CD4-positive, alpha-beta T cell treated with Interleukin-12 subunit alpha and Interleukin-12 subunit beta, for 1 hour (primary cell): ENCODE measurements at regions not wholly inside any gene's neighbourhood (a gene's known extent, or its start where the extent isn't known, plus 50 kb on each side); places are given as distances from the start of the nearest gene placed in this dataset.
A peak's percentile ranks its signal among the peaks of the same experiment; 100 is the strongest.

Experiments used
- DNase-seq: peaks from one replicate; pipeline ENCODE4 v3.0.0-alpha.2; 2020

DNA sequence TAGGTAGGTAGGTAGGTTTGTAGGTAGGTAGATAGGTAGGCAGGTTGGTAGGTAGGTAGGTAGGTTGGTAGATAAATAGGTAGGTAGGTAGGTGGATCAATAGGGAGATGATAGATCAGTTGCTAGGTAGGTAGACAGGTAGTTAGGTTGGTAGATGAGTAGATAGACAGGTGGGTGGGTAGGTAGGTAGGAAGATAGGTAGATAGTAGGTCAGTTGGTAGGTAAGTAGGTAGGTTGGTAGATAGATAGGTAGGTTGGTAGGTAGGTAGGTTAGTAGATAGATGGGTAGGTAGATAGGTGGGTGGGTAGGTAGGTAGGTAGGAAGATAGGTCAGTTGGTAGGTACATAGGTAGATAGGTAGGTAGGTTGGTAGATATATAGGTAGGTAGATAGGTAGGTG, 72.0 kb upstream of the PDE10A start:
- no peak for DNase-seq

DNA sequence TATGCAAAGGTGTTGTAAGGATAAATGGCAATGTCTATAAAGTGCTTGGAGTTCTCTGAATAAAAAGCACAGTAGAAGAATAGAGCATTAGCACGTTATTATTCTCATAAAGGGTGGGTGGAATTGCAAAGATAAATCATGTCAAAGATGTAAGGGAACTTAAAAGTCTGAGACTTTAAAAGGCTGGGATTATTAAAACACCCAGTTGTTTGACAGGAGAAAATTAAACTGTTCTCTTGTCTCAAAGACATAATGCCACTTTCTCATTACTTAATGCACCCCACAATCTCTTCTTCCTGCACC, 70.4 kb upstream of the PDE10A start:
- DNase-seq, result no peak

DNA sequence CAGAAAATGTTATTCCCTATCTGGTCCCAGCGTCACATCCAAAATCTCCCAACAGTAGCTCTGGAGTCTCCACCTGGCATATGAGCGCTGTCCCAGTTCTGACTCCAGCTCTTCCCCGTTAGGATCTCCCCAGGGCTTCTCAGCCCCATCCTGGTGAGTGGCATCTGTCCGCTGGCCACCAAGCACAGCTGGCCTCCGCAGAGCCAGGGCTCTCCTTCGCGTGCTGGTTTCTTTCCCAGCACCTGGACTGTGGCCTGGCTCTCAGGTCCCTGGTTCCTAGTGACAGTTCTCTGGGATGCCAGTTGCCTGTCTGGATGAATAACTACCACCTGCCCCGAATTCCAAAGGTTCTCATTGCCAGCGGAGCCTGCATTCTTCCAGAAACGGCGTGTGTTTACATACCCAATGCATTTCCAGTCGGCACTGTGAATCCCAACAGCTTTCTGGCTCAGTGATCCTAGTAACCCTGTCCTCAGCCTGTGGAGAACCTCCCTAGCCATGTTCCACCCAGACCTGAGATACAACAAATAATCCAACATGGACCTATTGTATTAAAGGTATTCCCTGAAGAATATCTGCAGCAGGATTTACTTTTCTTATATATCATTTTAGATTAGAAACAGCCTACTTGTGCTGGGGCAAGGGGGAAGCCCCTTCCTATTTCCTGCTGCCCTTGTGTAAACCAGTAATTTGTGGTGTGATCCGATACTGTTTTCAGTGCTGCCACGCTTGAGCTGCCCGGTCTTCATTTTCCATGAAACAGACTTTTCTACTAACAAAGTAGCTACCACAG, 69.9 kb upstream of the PDE10A start:
- DNase-seq, result no peak

DNA sequence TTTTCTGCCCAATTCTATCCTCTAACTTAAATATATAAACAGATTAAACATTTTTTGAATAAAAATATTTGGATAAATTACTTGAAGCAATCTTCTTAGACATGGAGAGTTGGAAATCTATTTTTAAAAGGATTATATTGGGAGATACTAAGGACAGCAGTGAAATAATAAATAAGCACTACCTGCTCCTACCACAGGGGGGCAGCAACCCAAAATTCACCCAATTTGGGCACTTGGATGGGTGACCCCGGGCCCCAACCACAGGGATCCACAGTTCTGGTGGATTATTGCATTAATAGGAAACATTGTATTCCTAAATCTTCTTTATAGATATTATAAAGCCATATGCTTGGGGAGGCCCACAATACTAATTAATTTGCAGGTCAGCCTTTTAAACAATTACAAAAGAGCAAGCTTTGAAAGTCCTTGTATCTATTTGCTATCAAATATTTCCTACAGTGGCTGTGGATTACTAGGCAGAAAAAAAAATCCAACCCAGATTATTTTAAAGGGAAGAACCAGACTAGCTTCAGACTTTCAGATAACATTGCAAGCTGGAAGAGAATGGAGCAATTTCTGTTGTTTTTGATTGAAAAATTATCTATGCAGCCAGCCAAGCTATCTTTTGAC, 66.4 kb upstream of the PDE10A start:
- peak; percentile 15 for DNase-seq

DNA sequence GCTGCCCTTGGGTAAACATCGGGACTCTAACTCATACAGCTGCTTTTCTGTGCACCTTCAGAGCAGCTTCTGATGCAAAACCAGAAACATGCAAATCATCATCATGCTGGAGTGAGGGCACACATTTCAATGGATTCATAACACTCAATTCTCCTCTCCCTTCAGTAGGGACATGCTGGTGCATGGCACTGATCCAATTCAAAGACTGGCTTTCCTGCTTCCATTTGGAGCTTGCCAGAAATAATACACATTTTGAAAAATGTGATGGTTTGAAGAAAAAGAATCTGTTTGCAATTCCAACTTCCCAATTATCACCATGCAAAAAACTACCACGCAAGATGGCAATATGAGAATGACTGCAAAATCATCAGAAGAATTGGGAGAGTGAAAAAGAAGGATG, 65.2 kb upstream of the PDE10A start:
- DNase-seq, result no peak

DNA sequence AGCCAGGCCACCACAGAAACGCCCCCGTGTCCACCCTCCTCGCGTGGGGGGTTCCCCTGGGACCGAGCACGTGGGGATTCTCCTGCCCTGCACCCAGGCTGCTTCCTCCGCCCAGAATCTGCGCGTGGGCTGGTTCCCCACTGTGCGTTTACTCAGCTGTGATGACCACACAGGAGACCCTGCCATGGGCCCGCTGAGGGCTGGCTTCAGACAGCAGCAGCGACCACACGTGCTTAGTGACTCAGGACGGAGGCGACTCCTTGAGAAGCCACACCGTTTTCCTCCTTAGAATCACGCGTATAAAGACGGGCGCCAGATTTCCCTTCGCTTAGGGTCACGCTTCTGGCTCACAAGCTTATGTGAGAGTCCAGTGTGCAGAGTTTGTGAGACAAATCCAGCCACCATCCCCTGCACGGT, 63.9 kb upstream of the PDE10A start:
- no peak for DNase-seq

DNA sequence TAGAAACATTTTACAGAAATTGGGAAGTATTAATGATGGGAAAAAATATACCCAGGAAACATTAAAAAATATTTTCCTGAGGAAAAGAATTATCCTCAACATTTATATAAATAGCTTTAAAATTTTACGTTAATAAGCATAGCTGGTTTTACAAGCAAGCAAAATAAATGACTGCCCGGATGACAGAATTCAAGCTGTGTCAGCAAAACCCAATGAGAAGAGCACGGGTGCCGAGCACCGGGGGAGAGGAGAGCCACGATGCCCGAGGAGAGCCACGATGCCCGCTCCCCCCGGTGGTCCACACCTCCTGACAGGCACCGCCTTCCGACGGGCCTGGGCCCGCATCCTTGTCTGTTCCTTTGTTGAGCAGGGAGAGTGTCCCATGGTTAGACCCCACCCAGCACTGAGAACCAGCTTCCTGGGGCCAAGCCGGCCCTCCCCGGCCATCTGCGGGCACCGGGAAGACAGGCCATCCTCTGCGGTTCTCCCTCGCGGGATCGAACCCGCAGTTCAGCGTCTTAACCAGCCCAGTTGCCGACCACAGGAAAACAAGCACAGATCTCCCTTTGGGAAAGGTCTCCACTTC, 63.3 kb upstream of the PDE10A start:
- no peak for DNase-seq

DNA sequence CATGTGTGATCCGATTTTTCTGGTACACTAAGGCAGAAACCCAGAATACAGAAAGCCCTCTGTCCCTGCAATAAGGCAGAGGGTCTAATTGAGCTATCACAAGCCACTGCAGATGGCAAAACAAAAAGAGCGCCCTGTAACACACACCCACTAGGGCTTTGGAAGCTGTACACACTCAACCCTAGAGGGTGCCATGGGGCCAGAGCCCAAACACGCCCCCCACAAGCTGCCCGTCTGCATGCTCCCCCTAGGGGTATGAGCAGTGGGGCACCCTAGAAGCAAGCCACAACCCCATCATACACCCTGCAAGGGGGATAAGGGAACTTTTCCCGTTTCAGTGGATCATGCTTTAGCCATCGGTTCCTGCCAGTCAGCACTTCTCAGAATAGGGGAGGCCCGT, 62.2 kb upstream of the PDE10A start:
- DNase-seq, result no peak

DNA sequence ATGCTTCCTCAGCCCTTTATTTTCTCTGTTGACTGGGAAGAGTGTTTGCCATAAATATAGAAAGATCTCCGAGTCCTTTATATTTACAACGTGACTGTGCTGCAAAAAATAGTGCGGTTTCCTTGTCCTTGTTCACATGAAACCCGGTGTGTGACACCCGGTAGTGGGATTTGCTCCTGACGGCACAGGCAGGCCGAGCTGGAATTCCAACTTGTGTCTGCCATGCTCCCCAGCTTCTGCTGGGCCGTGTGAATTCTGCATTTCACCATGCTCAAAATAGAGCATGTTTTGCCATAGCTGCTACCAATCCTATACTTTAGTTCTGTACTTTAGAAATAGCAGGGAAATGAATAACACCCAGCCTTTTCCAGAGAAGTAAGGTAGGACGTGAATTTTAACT, 60.3 kb upstream of the PDE10A start:
- no peak for DNase-seq

DNA sequence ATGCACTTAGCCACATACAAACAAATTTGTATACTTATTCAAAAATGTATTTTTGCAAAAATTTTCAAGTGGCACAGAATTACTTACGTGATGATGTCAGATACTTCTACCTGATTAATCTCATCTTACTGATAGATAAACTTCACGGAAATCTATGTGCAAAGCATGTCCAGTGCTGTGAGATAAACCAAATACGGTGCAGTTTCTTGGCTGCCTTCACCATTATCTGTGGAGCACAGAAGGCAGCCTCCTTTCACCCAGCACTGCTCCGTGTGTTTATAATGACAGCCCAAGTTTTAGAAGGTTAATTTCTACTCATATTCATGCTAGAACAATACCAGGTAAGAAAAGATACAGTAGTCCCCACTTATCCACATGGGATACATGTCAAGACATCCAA, 59.0 kb upstream of the PDE10A start:
- no peak for DNase-seq

DNA sequence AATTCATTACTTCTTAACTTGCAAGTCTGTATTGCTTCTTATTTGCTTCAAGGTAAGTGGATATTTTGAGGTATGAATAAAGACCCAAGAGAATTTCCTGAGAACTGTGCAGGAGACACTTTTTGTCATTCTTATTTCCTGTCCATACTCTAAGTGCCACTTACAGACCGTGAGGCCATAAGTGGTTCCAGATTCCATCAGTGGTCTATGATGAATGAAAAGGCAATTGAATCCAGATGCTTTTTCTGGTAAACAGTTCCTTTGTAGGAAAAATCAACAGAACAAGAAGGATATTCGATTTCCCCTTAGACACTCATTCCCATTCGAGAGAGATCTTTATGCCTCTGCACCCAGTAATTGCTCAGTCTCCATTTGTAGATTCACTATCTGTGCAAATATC, 58.3 kb upstream of the PDE10A start:
- no peak for DNase-seq

DNA sequence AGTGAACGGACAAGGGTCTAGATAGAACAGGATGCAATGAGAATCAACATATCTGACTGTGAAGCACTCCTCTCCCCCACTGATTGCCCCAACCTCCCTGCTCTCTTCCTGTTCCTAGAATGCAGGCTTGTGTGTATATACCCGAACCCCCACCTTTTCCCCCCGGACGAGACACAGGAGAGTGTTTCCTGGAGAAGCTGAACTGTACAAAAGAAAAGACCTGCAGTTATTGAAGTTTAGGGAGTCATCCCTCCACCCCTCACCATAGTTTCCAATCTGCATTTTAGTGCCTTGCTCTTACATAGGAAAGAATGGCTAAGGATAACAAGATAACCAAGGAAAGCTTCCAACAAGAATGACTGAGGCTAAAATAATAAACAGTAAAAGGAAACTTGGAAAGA, 55.5 kb upstream of the PDE10A start:
- no peak for DNase-seq

DNA sequence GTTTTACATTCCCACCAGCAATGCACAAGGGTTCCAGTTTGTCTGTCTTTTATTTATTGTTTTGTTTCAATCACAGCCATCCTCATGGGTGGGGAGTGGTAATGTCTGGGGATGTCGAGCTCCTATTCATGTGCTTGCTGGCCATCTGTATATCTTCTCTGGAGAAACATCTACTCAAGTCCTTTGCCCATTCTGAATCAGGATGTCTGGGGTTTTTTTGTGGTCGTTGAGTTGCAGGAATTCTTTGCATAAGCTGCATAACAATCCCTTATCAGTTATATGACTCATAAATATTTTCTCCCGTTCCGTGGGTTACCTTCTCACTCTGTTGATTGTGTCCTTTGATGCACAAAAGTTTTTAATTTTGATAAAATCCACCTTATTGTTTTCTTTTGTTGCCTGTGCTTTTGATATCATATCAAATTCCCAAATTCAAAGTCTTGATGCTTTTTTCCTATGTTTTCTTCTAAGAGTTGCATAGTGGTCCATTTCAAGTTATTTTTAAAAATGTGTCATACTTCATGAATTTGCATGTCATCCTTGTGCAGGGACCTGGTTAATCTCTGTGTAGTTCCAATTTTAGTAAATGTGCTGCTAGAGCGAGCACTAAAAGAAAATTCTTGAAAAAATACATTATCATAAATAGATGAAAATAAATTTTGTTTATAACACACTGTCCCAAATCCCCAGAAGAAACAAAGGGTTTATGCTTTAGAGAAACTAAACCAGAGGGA, 54.9 kb upstream of the PDE10A start:
- DNase-seq, result no peak

DNA sequence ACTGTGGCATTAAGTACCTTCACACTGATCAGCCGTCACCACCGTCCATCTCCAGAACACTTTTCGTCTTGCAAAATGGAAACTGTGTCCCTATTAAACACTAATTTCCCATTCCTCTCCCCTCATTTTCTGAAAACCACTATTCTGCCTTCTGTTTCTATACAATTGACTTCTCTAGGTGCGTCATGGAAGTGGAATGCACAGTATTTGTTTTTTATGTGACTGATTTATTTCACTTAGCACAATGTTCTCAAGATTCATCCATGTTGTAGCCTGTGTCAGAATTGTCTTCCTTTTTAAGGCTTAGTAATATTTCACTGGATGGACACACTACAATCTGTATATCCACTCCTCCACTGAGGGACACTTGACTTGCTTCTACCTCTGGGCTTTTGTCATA, 53.8 kb upstream of the PDE10A start:
- no peak for DNase-seq

DNA sequence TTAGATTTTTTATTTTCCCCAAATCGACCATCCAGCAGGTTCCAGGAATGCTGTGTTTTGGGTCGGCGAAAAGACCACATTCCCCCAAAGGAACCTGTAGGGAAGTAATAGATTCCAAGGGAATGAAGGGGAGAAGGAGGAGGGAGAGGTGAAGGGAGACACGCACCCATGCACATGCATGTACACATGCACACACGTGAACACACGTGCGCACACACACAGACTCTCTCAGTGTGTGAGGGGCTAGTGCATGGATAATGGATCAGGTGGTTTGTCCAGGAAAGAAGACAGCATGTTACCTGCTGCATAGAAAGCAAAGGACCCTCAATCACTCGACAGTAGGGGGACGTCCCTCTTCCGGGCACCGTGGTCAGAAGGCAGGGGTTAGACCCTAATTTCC, 52.4 kb upstream of the PDE10A start:
- DNase-seq, result no peak

DNA sequence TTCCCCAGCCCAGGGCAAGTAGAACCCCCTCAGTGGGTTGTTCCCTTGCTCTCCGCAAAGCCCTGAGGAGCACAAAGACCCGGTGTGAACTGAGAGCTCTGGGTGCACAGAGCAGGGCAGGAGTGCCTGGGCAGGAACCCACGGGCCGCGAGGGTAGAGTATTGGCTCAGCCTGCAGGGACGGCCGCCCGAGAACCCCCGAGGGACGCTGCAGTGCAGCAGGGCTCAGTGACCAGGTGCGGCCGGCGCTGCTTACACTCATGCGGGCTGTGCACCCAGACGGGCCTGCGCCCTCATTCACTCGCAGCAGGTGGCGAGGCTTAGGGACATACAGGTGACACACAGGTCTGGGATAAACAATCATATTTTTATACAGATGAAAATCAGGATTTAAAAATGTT, 51.9 kb upstream of the PDE10A start:
- DNase-seq, result no peak

DNA sequence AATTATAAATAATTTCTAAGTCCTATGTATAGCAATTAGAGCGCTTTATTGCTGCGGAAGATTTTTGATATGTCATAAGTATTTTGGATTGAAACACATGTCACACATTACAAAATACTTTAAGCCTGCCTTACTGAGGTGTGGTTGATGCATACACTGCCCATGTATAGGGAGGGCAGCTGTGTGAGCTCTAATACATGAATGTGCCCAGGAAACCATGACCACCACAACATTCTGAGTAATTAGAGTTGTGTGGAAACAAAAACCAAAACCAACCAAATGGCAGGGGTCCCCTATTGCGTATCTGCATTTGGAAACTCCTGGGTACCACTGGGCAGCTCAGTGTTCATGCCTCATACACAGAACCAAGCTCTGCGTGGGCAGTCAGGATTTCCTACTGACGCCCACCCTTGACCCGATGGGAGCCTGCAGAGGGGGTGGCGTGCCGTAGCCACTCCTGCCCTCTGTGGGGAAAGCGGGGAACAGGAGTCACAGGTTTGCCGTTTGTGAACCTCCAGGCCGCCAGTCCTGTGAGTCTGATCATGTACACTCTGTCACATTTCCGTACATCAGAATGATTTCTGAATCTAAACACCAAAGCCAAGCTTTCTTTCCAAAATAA, 50.9 kb upstream of the PDE10A start:
- no peak for DNase-seq
